ENCODE measurements at regions not wholly inside any gene's neighbourhood (a gene's known extent, or its start where the extent isn't known, plus 50 kb on each side); places are given as distances from the start of the nearest gene placed in this dataset.

GRCh38 chr10:61832866-61833481, 68.5 kb upstream of the ARID5B start:
- H3K27me3 Mint-ChIP-seq (ENCODE audit: insufficient read depth, unreplicated experiment): no peaks in the 10 kb centered on the region
- no TSS peak for BruUV-seq (replicated peaks)
- no peak for TF ChIP-seq CTCF (IDR thresholded peaks at IDR 0.05; ENCODE audit: insufficient read depth in 1 of 2, low read depth in 1 of 2, low read length in 1 of 2, severe bottlenecking in 1 of 2, unreplicated experiment in 1 of 2)
- H3K9me3 Mint-ChIP-seq (ENCODE audit: unreplicated experiment): peaks cover 35% of the 10 kb centered on the region
- ChIA-PET CTCF (interaction anchor here (3.4 kb wide), 1 partner anchor 82 kb away, joined by 132 read pairs; no protein-coding TSS in a partner anchor), POLR2A (no interaction called here)
- H3K4me3 Mint-ChIP-seq (ENCODE audit: unreplicated experiment): no peak overlapping the region
- H3K4me1 Mint-ChIP-seq (ENCODE audit: low read depth, unreplicated experiment): peaks cover 60% of the 10 kb centered on the region
- peaks cover 64% of the 10 kb centered on the region for H3K4me1 ChIP-seq
- no peaks in the 10 kb centered on the region for H3K27me3 ChIP-seq (replicated peaks; ENCODE audit: control insufficient read depth, insufficient read depth, low read length)
- no peak for DNase-seq
- intact Hi-C loops (cut with micrococcal nuclease; ENCODE audit: unreplicated experiment): loop anchor here (10.0 kb wide), 1 partner anchor 358 kb away; no protein-coding TSS in a partner anchor
- no peak overlapping the region for H3K4me3 ChIP-seq (ENCODE audit: low read depth, low read length)
- peak overlapping the region; percentile 55 for H3K27ac Mint-ChIP-seq (ENCODE audit: unreplicated experiment)
- no peaks in the 10 kb centered on the region for H3K36me3 ChIP-seq (ENCODE audit: control insufficient read depth, insufficient read depth, low read length)
- peaks cover 18% of the 10 kb centered on the region for H3K36me3 Mint-ChIP-seq (ENCODE audit: insufficient read depth, unreplicated experiment)
- peaks cover 10% of the 10 kb centered on the region; the same call in 1 of the 2 replicates for H3K9me3 ChIP-seq

GRCh38 chr10:61834519-61834918, 67.0 kb upstream of the ARID5B start:
- Mint-ChIP-seq H3K27ac (ENCODE audit: unreplicated experiment) (peak overlapping the region; percentile 94), H3K27me3 (ENCODE audit: insufficient read depth, unreplicated experiment) (no peaks in the 10 kb centered on the region), H3K9me3 (ENCODE audit: unreplicated experiment) (peaks cover 27% of the 10 kb centered on the region), H3K36me3 (ENCODE audit: insufficient read depth, unreplicated experiment) (peaks cover 26% of the 10 kb centered on the region), H3K4me1 (ENCODE audit: low read depth, unreplicated experiment) (peaks cover 57% of the 10 kb centered on the region), H3K4me3 (ENCODE audit: unreplicated experiment) (no peak overlapping the region)
- TF ChIP-seq CTCF (IDR thresholded peaks at IDR 0.05; ENCODE audit: insufficient read depth in 1 of 2, low read depth in 1 of 2, low read length in 1 of 2, severe bottlenecking in 1 of 2, unreplicated experiment in 1 of 2): no peak
- Histone ChIP-seq H3K4me1 (peaks cover 80% of the 10 kb centered on the region), H3K4me3 (ENCODE audit: low read depth, low read length) (no peak overlapping the region), H3K27me3 (replicated peaks; ENCODE audit: control insufficient read depth, insufficient read depth, low read length) (no peaks in the 10 kb centered on the region), H3K36me3 (ENCODE audit: control insufficient read depth, insufficient read depth, low read length) (no peaks in the 10 kb centered on the region), H3K9me3 (peaks cover 10% of the 10 kb centered on the region; the same call in 1 of the 2 replicates)
- ChIA-PET POLR2A (interaction anchor here (1.0 kb wide), 1 partner anchor 83 kb away, joined by 7 read pairs; no protein-coding TSS in a partner anchor), CTCF (interaction anchor here (0.6 to 3.4 kb wide), 12 partner anchors 35 to 1125 kb away, joined by 3 to 132 read pairs (median 4); no protein-coding TSS in a partner anchor)
- no TSS peak for BruUV-seq (replicated peaks)
- DNase-seq: no peak
- intact Hi-C loops (cut with micrococcal nuclease; ENCODE audit: unreplicated experiment): loop anchor here (10.0 kb wide), 1 partner anchor 360 kb away; no protein-coding TSS in a partner anchor

GRCh38 chr10:61835069-61835945, 66.2 kb upstream of the ARID5B start:
- H3K4me1 ChIP-seq: peaks cover 80% of the 10 kb centered on the region
- peak; percentile 70 to 74 for DNase-seq
- POLR2A ChIA-PET: interaction anchor here (0.6 to 1.0 kb wide), 2 partner anchors 84 to 150 kb away, joined by 4 to 7 read pairs; no protein-coding TSS in a partner anchor
- peaks cover 30% of the 10 kb centered on the region for H3K36me3 Mint-ChIP-seq (ENCODE audit: insufficient read depth, unreplicated experiment)
- H3K27me3 ChIP-seq (replicated peaks; ENCODE audit: control insufficient read depth, insufficient read depth, low read length): no peaks in the 10 kb centered on the region
- peaks cover 25% of the 10 kb centered on the region for H3K9me3 Mint-ChIP-seq (ENCODE audit: unreplicated experiment)
- H3K27me3 Mint-ChIP-seq (ENCODE audit: insufficient read depth, unreplicated experiment): no peaks in the 10 kb centered on the region
- TF ChIP-seq CTCF (IDR thresholded peaks at IDR 0.05; ENCODE audit: insufficient read depth in 1 of 2, low read depth in 1 of 2, low read length in 1 of 2, severe bottlenecking in 1 of 2, unreplicated experiment in 1 of 2): peak; percentile 75 to 85
- CTCF ChIA-PET: interaction anchor here (0.6 to 3.4 kb wide), 13 partner anchors 36 to 1124 kb away, joined by 3 to 132 read pairs (median 4); no protein-coding TSS in a partner anchor
- H3K4me1 Mint-ChIP-seq (ENCODE audit: low read depth, unreplicated experiment): peaks cover 61% of the 10 kb centered on the region
- H3K36me3 ChIP-seq (ENCODE audit: control insufficient read depth, insufficient read depth, low read length): no peaks in the 10 kb centered on the region
- H3K9me3 ChIP-seq: peaks cover 10% of the 10 kb centered on the region; the same call in 1 of the 2 replicates
- peak overlapping the region; percentile 58 for H3K4me3 Mint-ChIP-seq (ENCODE audit: unreplicated experiment)
- H3K27ac Mint-ChIP-seq (ENCODE audit: unreplicated experiment): peak overlapping the region; percentile 94
- no peak overlapping the region for H3K4me3 ChIP-seq (ENCODE audit: low read depth, low read length)
- no TSS peak for BruUV-seq (replicated peaks)
- intact Hi-C loops (cut with micrococcal nuclease; ENCODE audit: unreplicated experiment): loop anchor here (1.0 to 10.0 kb wide), 7 partner anchors 84 to 982 kb away; partner anchors contain the start of gene EGR2
